ENCODE measurements at regions not wholly inside any gene's neighbourhood (a gene's known extent, or its start where the extent isn't known, plus 50 kb on each side); places are given as distances from the start of the nearest gene placed in this dataset.

GRCh38 chr2:194925742-194926141, 731.3 kb upstream of the SLC39A10 start:
- no peak for TF ChIP-seq POLR2A (IDR thresholded peaks at IDR 0.05; ENCODE audit: low read depth, low read length)
- TF ChIP-seq POLR2AphosphoS5 (IDR thresholded peaks at IDR 0.05; ENCODE audit: low read depth, low read length), result no peak
- no peak for TF ChIP-seq TAF1 (IDR thresholded peaks at IDR 0.05; ENCODE audit: borderline replicate concordance, low read depth, low read length)

Data from GM12892 (cell line).